H9 (cell line): ENCODE measurements at regions not wholly inside any gene's neighbourhood (a gene's known extent, or its start where the extent isn't known, plus 50 kb on each side); places are given as distances from the start of the nearest gene placed in this dataset.

ENCODE experiments used
- DNase-seq: peaks from one replicate; pipeline ENCODE4 v3.0.0-alpha.2; 2017
- H2AFZ ChIP-seq: one replicate; pipeline ENCODE4 v1.6.1; 2013; ENCODE audit warnings: mild to moderate bottlenecking, low read length, control low read depth, moderate library complexity
- H2AK5ac ChIP-seq: 2 replicates; pipeline ENCODE4 v1.6.1; 2013; ENCODE audit warnings: low read length, control low read depth, mixed read lengths; ENCODE audit not compliant: insufficient read length
- H2BK120ac ChIP-seq: one replicate; pipeline ENCODE4 v1.6.1; 2013; ENCODE audit warnings: low read depth, mild to moderate bottlenecking, low read length, control low read depth, inconsistent platforms; ENCODE audit not compliant: poor library complexity, severe bottlenecking
- H2BK12ac ChIP-seq: 2 replicates; pipeline ENCODE4 v1.6.1; 2013; ENCODE audit warnings: low read length, control low read depth, mixed read lengths, low read depth; ENCODE audit not compliant: insufficient read length
- H2BK15ac ChIP-seq: 2 replicates; pipeline ENCODE4 v1.6.1; 2013; ENCODE audit warnings: low read depth, low read length, control low read depth
- H2BK20ac ChIP-seq: one replicate; pipeline ENCODE4 v1.6.1; 2013; ENCODE audit warnings: low read depth, mild to moderate bottlenecking, low read length, control low read depth, inconsistent platforms; ENCODE audit not compliant: poor library complexity, severe bottlenecking
- H2BK5ac ChIP-seq: 2 replicates; pipeline ENCODE4 v1.6.1; 2013; ENCODE audit warnings: low read length, control low read depth, mixed read lengths; ENCODE audit not compliant: insufficient read length
- H3K14ac ChIP-seq: 2 replicates; pipeline ENCODE4 v1.6.1; 2013; ENCODE audit warnings: low read length, control low read depth; ENCODE audit not compliant: insufficient read depth
- H3K18ac ChIP-seq: 2 replicates; pipeline ENCODE4 v1.6.1; 2013; ENCODE audit warnings: low read depth, mild to moderate bottlenecking, mixed read lengths, low read length, control low read depth; ENCODE audit not compliant: insufficient read length
- H3K23ac ChIP-seq: 2 replicates; pipeline ENCODE4 v1.6.1; 2013; ENCODE audit warnings: low read length, control low read depth, mixed read lengths, low read depth; ENCODE audit not compliant: insufficient read length
- H3K23me2 ChIP-seq: 2 replicates; pipeline ENCODE4 v1.6.1; 2013; ENCODE audit warnings: low read depth, mild to moderate bottlenecking, mixed read lengths, low read length, control low read depth; ENCODE audit not compliant: insufficient read length, poor library complexity, severe bottlenecking
- H3K27ac ChIP-seq: 2 replicates; pipeline ENCODE4 v1.5.1; 2013; ENCODE audit warnings: low read length, control low read depth, mixed read lengths, low read depth; ENCODE audit not compliant: insufficient read length
- H3K27me3 ChIP-seq: 2 replicates; pipeline ENCODE4 v1.6.1; 2013; ENCODE audit warnings: low read length, control low read depth, inconsistent platforms; ENCODE audit not compliant: insufficient read depth
- H3K4ac ChIP-seq: 2 replicates; pipeline ENCODE4 v1.6.1; 2013; ENCODE audit warnings: low read depth, mild to moderate bottlenecking, control low read depth, inconsistent platforms, low read length, moderate library complexity
- H3K4me1 ChIP-seq: 2 replicates; pipeline ENCODE4 v1.6.1; 2013; ENCODE audit warnings: low read length, control low read depth, inconsistent platforms; ENCODE audit not compliant: insufficient read depth
- H3K4me2 ChIP-seq: 2 replicates; pipeline ENCODE4 v1.6.1; 2013; ENCODE audit warnings: low read length, control low read depth, mixed read lengths; ENCODE audit not compliant: insufficient read length, insufficient read depth
- H3K56ac ChIP-seq: 2 replicates; pipeline ENCODE4 v1.6.1; 2013; ENCODE audit warnings: low read depth, mild to moderate bottlenecking, mixed read lengths, low read length, control low read depth; ENCODE audit not compliant: insufficient read length
- H3K79me1 ChIP-seq: 2 replicates; pipeline ENCODE4 v1.6.1; 2013; ENCODE audit warnings: low read depth, mild to moderate bottlenecking, moderate library complexity, low read length, control low read depth, inconsistent platforms; ENCODE audit not compliant: insufficient read depth, poor library complexity, severe bottlenecking
- H3K79me2 ChIP-seq: 2 replicates; pipeline ENCODE4 v1.6.1; 2013; ENCODE audit warnings: low read length, control low read depth, inconsistent platforms; ENCODE audit not compliant: insufficient read depth
- H3K9ac ChIP-seq: 2 replicates; pipeline ENCODE4 v1.6.1; 2013; ENCODE audit warnings: low read length, control low read depth, mixed read lengths; ENCODE audit not compliant: insufficient read length; ENCODE audit errors: extremely low read depth
- H3K9me3 ChIP-seq: one replicate; pipeline ENCODE4 v1.6.1; 2013; ENCODE audit warnings: low read depth, low read length, inconsistent platforms; ENCODE audit not compliant: control insufficient read depth
- H3T11ph ChIP-seq: one replicate; pipeline ENCODE4 v1.6.1; 2013; ENCODE audit warnings: mild to moderate bottlenecking, low read length, control low read depth, inconsistent platforms
- H4K20me1 ChIP-seq: one replicate; pipeline ENCODE4 v1.6.1; 2013; ENCODE audit not compliant: control insufficient read depth, insufficient read length, insufficient read depth
- H4K5ac ChIP-seq: 2 replicates; pipeline ENCODE4 v1.6.1; 2013; ENCODE audit warnings: low read depth, mild to moderate bottlenecking, mixed read lengths, low read length, control low read depth; ENCODE audit not compliant: insufficient read length
- H4K8ac ChIP-seq: replicated peaks from 2 replicates; pipeline ENCODE4 v1.6.1; 2013; ENCODE audit warnings: low read length, control low read depth, mixed read lengths, low read depth; ENCODE audit not compliant: insufficient read length
- H4K91ac ChIP-seq: 2 replicates; pipeline ENCODE4 v1.6.1; 2013; ENCODE audit warnings: low read depth, mild to moderate bottlenecking, moderate library complexity, mixed read lengths, low read length, control low read depth; ENCODE audit not compliant: insufficient read length
- H3K27ac Mint-ChIP-seq, 3 experiments: 2 replicates in 2 of 3; 3 replicates in 1 of 3; pipeline ENCODE4 v1.8.0; 2020 to 2021; ENCODE audit warnings: mixed read lengths in 3 of 3, mild to moderate bottlenecking in 1 of 3, moderate library complexity in 1 of 3
- H3K27me3 Mint-ChIP-seq: 2 replicates; pipeline ENCODE4 v1.8.0; 2021; ENCODE audit warnings: low read depth, mild to moderate bottlenecking, moderate library complexity, mixed read lengths
- H3K36me3 Mint-ChIP-seq, 3 experiments: 2 replicates in 2 of 3; 3 replicates in 1 of 3; pipeline ENCODE4 v1.8.0; 2020 to 2021; ENCODE audit warnings: low read depth in 3 of 3, mixed read lengths in 3 of 3; ENCODE audit not compliant: insufficient read depth in 1 of 3
- H3K4me1 Mint-ChIP-seq, 2 experiments: 2 replicates each; pipeline ENCODE4 v1.8.0; 2020; ENCODE audit warnings: mixed read lengths in 2 of 2
- H3K4me3 Mint-ChIP-seq, 2 experiments: 2 replicates in 1 of 2; 3 replicates in 1 of 2; pipeline ENCODE4 v1.8.0; 2020 to 2021; ENCODE audit warnings: mild to moderate bottlenecking in 2 of 2, mixed read lengths in 2 of 2, moderate library complexity in 1 of 2
- H3K9me3 Mint-ChIP-seq, 2 experiments: 2 replicates in 1 of 2; 3 replicates in 1 of 2; pipeline ENCODE4 v1.8.0; 2020; ENCODE audit warnings: mild to moderate bottlenecking in 2 of 2, mixed read lengths in 2 of 2, moderate library complexity in 1 of 2
- WGBS: extraction: QIAGEN DNeasy Blood & Tissue Kit; methylation state at CpG from one replicate; pipeline ENCODE4 v1.1.7; 2013; ENCODE audit warnings: missing lambda C conversion rate, low lambda C conversion rate, mixed read lengths; ENCODE audit not compliant: insufficient read length; ENCODE audit errors: extremely low coverage; 5-methylcytosine and 5-hydroxymethylcytosine counted together
- TF ChIP-seq, protein P1 (sequence below): fragments of 200-600 bp; sonication (generic); conservative IDR thresholded peaks from 3 replicates; pipeline ENCODE4 v1.8.0; 2021; ENCODE audit warnings: antibody characterized with exemption, mild to moderate bottlenecking

DNA sequence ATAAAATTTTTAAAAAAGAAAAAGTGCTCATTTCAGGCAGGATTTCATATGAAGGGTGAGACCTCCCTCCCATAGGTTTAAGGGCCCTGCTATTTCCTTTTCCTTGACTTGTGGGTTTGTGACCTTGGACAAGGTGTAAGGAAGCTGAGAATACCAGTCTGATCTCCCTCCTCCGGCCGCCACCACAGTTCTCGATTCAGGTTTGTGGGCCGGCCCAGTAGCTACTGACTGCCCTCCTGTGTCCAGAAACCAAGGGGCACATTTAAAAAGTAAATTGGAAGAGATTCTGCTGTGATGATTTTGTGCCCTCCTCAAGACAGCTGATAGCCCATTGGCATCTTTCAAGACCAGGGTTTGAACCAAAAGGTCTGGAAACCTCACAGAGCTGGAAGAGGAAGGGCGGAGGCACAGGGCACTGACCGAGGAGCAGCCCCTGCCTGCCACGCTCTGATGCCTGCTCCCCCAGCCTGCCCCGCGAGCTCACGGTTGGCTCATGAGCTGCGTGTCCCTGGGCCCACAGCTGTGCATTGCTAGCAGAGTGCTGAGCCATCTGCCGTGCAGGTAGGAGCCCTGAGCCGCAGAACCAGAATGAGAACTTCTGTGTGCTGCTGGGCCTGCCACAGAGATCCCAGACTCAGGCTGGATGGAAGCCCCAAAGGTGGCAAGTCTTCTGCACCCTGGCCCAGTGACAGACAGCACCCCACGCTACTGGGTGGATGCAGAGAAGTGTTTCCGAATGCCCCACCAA is 348.7 kb downstream of the NPHP4 start:
- no peak overlapping the region for H3K4me2 ChIP-seq
- TF ChIP-seq, protein P1, sequence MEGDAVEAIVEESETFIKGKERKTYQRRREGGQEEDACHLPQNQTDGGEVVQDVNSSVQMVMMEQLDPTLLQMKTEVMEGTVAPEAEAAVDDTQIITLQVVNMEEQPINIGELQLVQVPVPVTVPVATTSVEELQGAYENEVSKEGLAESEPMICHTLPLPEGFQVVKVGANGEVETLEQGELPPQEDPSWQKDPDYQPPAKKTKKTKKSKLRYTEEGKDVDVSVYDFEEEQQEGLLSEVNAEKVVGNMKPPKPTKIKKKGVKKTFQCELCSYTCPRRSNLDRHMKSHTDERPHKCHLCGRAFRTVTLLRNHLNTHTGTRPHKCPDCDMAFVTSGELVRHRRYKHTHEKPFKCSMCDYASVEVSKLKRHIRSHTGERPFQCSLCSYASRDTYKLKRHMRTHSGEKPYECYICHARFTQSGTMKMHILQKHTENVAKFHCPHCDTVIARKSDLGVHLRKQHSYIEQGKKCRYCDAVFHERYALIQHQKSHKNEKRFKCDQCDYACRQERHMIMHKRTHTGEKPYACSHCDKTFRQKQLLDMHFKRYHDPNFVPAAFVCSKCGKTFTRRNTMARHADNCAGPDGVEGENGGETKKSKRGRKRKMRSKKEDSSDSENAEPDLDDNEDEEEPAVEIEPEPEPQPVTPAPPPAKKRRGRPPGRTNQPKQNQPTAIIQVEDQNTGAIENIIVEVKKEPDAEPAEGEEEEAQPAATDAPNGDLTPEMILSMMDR = no peak
- no peak overlapping the region for H4K5ac ChIP-seq
- no peak overlapping the region for H3K4ac ChIP-seq
- H2AK5ac ChIP-seq = no peak overlapping the region
- no peaks in the 10 kb centered on the region for H3K23me2 ChIP-seq
- no peak overlapping the region for H2BK12ac ChIP-seq
- WGBS = no CpG with 5 or more reads among the region's 15 CpGs
- H4K20me1 ChIP-seq = no peaks in the 10 kb centered on the region
- H2BK5ac ChIP-seq = no peak overlapping the region
- H3K56ac ChIP-seq = no peak overlapping the region
- H3K4me1 ChIP-seq = no peaks in the 10 kb centered on the region
- H3T11ph ChIP-seq = no peak overlapping the region
- no peak overlapping the region for H3K9ac ChIP-seq
- H3K9me3 Mint-ChIP-seq = peaks cover 0 to 5% of the 10 kb centered on the region in 2 experiments; a peak in 1 of 5 replicates
- H3K18ac ChIP-seq = no peak overlapping the region
- no peak overlapping the region for H3K4me3 Mint-ChIP-seq
- no peak overlapping the region for H4K8ac ChIP-seq
- no peak overlapping the region for H3K23ac ChIP-seq
- no peak overlapping the region; the same call in 1 of the 2 replicates for H3K14ac ChIP-seq
- H2BK15ac ChIP-seq = no peak overlapping the region
- H3K79me1 ChIP-seq = no peaks in the 10 kb centered on the region
- H2BK120ac ChIP-seq = no peak overlapping the region
- peak overlapping the region in 1 of 3 experiments; percentile 78; a peak in 2 of 7 replicates for H3K27ac Mint-ChIP-seq
- no peaks in the 10 kb centered on the region for H3K27me3 ChIP-seq
- DNase-seq = peak; percentile 24
- no peak overlapping the region for H3K27ac ChIP-seq
- H2BK20ac ChIP-seq = no peak overlapping the region
- no peak overlapping the region for H4K91ac ChIP-seq
- H3K9me3 ChIP-seq = no peaks in the 10 kb centered on the region
- no peak overlapping the region for H2AFZ ChIP-seq
- H3K79me2 ChIP-seq = no peaks in the 10 kb centered on the region
- no peaks in the 10 kb centered on the region; a peak in 1 of 7 replicates for H3K36me3 Mint-ChIP-seq
- peaks cover 10% of the 10 kb centered on the region in 2 experiments for H3K4me1 Mint-ChIP-seq
- peaks cover 8% of the 10 kb centered on the region; the same call in 1 of the 2 replicates for H3K27me3 Mint-ChIP-seq
